ENCODE measurements at regions not wholly inside any gene's neighbourhood (a gene's known extent, or its start where the extent isn't known, plus 50 kb on each side); places are given as distances from the start of the nearest gene placed in this dataset.

DNA sequence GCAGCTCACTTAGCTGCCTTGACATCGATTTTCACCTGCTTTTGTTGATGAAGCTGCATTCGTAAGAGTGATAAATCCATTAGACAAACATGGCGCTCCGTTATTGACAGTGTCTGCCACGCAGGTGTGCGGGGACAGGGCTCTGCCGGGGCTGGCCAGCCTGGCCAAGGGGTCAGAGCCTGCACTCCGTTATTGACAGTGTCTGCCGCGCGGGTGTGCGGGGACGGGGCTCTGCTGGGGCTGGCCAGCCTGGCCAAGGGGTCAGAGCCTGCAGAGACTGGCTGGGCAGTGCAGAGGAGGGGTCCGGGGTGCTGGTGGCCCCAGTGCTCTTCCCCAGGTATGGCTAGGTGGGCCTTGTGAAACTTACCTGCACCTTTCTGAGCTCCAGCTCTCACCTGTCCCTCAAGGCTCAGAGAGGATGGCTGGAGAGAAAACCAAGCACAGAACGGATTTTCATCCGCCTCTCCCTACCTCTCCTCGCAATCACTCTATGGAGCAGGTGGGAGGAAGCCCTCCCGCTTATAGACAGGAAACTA, 101.6 kb upstream of the B3GAT1 start:
- H3K4ac ChIP-seq (ENCODE audit: low read depth, low read length), result no peak overlapping the region
- no peak overlapping the region for H3K4me2 ChIP-seq (ENCODE audit: insufficient read depth, insufficient read length, low read length)
- no peak overlapping the region for H4K8ac ChIP-seq (replicated peaks; ENCODE audit: insufficient read length, low read depth, low read length)
- no peak overlapping the region for H2BK15ac ChIP-seq (ENCODE audit: low read depth, low read length)
- H3K23me2 ChIP-seq (ENCODE audit: insufficient read length, low read depth, low read length, poor library complexity, severe bottlenecking), result no peaks in the 10 kb centered on the region
- H3K27me3 ChIP-seq (ENCODE audit: insufficient read depth, low read length), result no peaks in the 10 kb centered on the region
- no peak overlapping the region for H3K27ac ChIP-seq (ENCODE audit: insufficient read length, low read depth, low read length)
- H2AK5ac ChIP-seq (ENCODE audit: insufficient read length, low read length), result no peak overlapping the region
- no peak overlapping the region for H2BK120ac ChIP-seq (ENCODE audit: low read depth, low read length, poor library complexity, severe bottlenecking)
- WGBS (ENCODE audit: extremely low coverage, insufficient read length, low lambda C conversion rate), result no CpG with 5 or more reads among the region's 18 CpGs
- Mint-ChIP-seq H3K27ac (no peak overlapping the region), H3K9me3 (no peaks in the 10 kb centered on the region), H3K36me3 (ENCODE audit: insufficient read depth in 1 of 3, low read depth in 3 of 3) (no peaks in the 10 kb centered on the region), H3K4me1 (peaks cover 6 to 12% of the 10 kb centered on the region in 2 experiments), H3K4me3 (no peak overlapping the region), H3K27me3 (ENCODE audit: low read depth) (peaks cover 24% of the 10 kb centered on the region)
- H4K5ac ChIP-seq (ENCODE audit: insufficient read length, low read depth, low read length), result no peak overlapping the region
- no peak overlapping the region for H3K14ac ChIP-seq (ENCODE audit: insufficient read depth, low read length)
- no peak for DNase-seq
- H3T11ph ChIP-seq (ENCODE audit: low read length), result no peak overlapping the region
- H3K4me1 ChIP-seq (ENCODE audit: insufficient read depth, low read length), result no peaks in the 10 kb centered on the region
- no peaks in the 10 kb centered on the region for H3K79me2 ChIP-seq (ENCODE audit: insufficient read depth, low read length)
- H3K9ac ChIP-seq (ENCODE audit: extremely low read depth, insufficient read length, low read length), result no peak overlapping the region
- no peaks in the 10 kb centered on the region for H3K79me1 ChIP-seq (ENCODE audit: insufficient read depth, low read depth, low read length, poor library complexity, severe bottlenecking)
- TF ChIP-seq, protein P1, sequence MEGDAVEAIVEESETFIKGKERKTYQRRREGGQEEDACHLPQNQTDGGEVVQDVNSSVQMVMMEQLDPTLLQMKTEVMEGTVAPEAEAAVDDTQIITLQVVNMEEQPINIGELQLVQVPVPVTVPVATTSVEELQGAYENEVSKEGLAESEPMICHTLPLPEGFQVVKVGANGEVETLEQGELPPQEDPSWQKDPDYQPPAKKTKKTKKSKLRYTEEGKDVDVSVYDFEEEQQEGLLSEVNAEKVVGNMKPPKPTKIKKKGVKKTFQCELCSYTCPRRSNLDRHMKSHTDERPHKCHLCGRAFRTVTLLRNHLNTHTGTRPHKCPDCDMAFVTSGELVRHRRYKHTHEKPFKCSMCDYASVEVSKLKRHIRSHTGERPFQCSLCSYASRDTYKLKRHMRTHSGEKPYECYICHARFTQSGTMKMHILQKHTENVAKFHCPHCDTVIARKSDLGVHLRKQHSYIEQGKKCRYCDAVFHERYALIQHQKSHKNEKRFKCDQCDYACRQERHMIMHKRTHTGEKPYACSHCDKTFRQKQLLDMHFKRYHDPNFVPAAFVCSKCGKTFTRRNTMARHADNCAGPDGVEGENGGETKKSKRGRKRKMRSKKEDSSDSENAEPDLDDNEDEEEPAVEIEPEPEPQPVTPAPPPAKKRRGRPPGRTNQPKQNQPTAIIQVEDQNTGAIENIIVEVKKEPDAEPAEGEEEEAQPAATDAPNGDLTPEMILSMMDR (conservative IDR thresholded peaks at IDR 0.05), result no peak
- H2BK12ac ChIP-seq (ENCODE audit: insufficient read length, low read depth, low read length), result no peak overlapping the region
- H2AFZ ChIP-seq (ENCODE audit: low read length), result no peak overlapping the region
- H3K56ac ChIP-seq (ENCODE audit: insufficient read length, low read depth, low read length), result no peak overlapping the region
- H4K20me1 ChIP-seq (ENCODE audit: control insufficient read depth, insufficient read depth, insufficient read length), result no peaks in the 10 kb centered on the region
- H4K91ac ChIP-seq (ENCODE audit: insufficient read length, low read depth, low read length), result no peak overlapping the region
- H2BK20ac ChIP-seq (ENCODE audit: low read depth, low read length, poor library complexity, severe bottlenecking), result no peak overlapping the region
- H3K18ac ChIP-seq (ENCODE audit: insufficient read length, low read depth, low read length), result no peak overlapping the region
- H3K9me3 ChIP-seq (ENCODE audit: control insufficient read depth, low read depth, low read length), result no peaks in the 10 kb centered on the region
- no peak overlapping the region for H3K23ac ChIP-seq (ENCODE audit: insufficient read length, low read depth, low read length)
- no peak overlapping the region for H2BK5ac ChIP-seq (ENCODE audit: insufficient read length, low read length)
